MCF 10A (cell line): ENCODE measurements at regions not wholly inside any gene's neighbourhood (a gene's known extent, or its start where the extent isn't known, plus 50 kb on each side); places are given as distances from the start of the nearest gene placed in this dataset.
A peak's percentile ranks its signal among the peaks of the same experiment; 100 is the strongest.

Experiments
- BruUV-seq: library from RNA; stranded (reverse); fragments of 400-500 nt; replicated peaks from 2 replicates; lab custom pipeline; 2021; lab: Mats Ljungman, UMichigan
- CTCF ChIA-PET: fragments of 300-600 bp; sonication (Branson Sonifier 250); formaldehyde crosslinking; extraction: SDS; loops from one replicate; lab custom pipeline; 2021; ENCODE audit warnings: antibody characterized with exemption, inconsistent platforms; lab: Yijun Ruan, JAX
- POLR2A ChIA-PET: fragments of 300-600, 350-650 bp; sonication (Branson Sonifier 250); formaldehyde crosslinking; extraction: SDS; loops from one replicate; lab custom pipeline; 2020; ENCODE audit warnings: antibody characterized with exemption, inconsistent platforms; lab: Yijun Ruan, JAX
- DNase-seq: peaks from one replicate; pipeline ENCODE4 v3.0.0-alpha.2; 2018; ENCODE audit not compliant: unreplicated experiment
- H3K27ac Mint-ChIP-seq: one replicate; pipeline ENCODE4 v1.8.0; 2022; ENCODE audit warnings: mild to moderate bottlenecking, low read depth, mixed read lengths; ENCODE audit not compliant: unreplicated experiment
- H3K27me3 Mint-ChIP-seq: one replicate; pipeline ENCODE4 v1.8.0; 2022; ENCODE audit warnings: mixed read lengths; ENCODE audit not compliant: insufficient read depth, unreplicated experiment
- H3K36me3 Mint-ChIP-seq: one replicate; pipeline ENCODE4 v1.8.0; 2022; ENCODE audit warnings: mild to moderate bottlenecking, moderate library complexity, mixed read lengths; ENCODE audit not compliant: insufficient read depth, unreplicated experiment
- H3K4me1 Mint-ChIP-seq: one replicate; pipeline ENCODE4 v1.8.0; 2022; ENCODE audit warnings: mixed read lengths; ENCODE audit not compliant: insufficient read depth, unreplicated experiment
- H3K4me3 Mint-ChIP-seq: one replicate; pipeline ENCODE4 v1.8.0; 2022; ENCODE audit warnings: mild to moderate bottlenecking, moderate library complexity, mixed read lengths; ENCODE audit not compliant: unreplicated experiment
- H3K9me3 Mint-ChIP-seq: one replicate; pipeline ENCODE4 v1.8.0; 2022; ENCODE audit warnings: mixed read lengths; ENCODE audit not compliant: unreplicated experiment
- intact Hi-C: fragments of 100-400 bp; cut with micrococcal nuclease; formaldehyde crosslinking; loops from 2 replicates; pipeline ENCODE4 v1.14.1; 2022
- TF ChIP-seq, protein P1 (sequence below): fragments of 200-600 bp; IDR thresholded peaks from one replicate; pipeline ENCODE4 v1.8.0; 2022; ENCODE audit warnings: antibody characterized with exemption, mild to moderate bottlenecking; ENCODE audit not compliant: unreplicated experiment

DNA sequence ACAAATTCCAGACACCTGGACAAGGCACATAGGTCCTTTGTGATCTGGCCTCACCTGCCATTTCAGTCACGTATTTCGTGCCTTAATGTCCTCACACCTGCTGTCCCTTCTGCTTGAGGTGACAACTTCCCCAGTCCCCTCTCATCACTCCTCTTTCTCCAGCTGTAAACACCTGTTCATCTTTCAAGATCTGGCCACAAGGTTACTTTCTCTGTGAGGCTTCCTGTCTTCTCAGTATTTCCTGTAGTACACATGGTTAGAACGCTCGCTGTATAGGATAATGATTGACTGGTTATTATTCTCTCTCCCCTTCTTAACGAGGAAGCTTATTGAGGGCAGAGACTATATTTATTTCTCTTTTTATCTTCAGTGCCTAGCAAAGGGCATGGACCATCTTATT, 74.5 kb upstream of the PMFBP1 start:
- CTCF ChIA-PET: interaction anchor here (1.0 to 2.4 kb wide), 7 partner anchors 19 to 1632 kb away, joined by 3 to 24 read pairs (median 4); no protein-coding TSS in a partner anchor
- POLR2A ChIA-PET: interaction anchor here (0.5 to 0.6 kb wide), 2 partner anchors 49 to 153 kb away, joined by 3 read pairs; partner anchors contain the start of genes DHX38 and TXNL4B
- no TSS peak for BruUV-seq
- Mint-ChIP-seq H3K36me3 (no peaks in the 10 kb centered on the region), H3K27ac (peak overlapping the region; percentile 33), H3K27me3 (no peaks in the 10 kb centered on the region), H3K9me3 (no peaks in the 10 kb centered on the region), H3K4me3 (no peak overlapping the region), H3K4me1 (peaks cover 7% of the 10 kb centered on the region)
- intact Hi-C loops: loop anchor here (10.0 kb wide), 1 partner anchor 418 kb away; no protein-coding TSS in a partner anchor
- TF ChIP-seq, protein P1, sequence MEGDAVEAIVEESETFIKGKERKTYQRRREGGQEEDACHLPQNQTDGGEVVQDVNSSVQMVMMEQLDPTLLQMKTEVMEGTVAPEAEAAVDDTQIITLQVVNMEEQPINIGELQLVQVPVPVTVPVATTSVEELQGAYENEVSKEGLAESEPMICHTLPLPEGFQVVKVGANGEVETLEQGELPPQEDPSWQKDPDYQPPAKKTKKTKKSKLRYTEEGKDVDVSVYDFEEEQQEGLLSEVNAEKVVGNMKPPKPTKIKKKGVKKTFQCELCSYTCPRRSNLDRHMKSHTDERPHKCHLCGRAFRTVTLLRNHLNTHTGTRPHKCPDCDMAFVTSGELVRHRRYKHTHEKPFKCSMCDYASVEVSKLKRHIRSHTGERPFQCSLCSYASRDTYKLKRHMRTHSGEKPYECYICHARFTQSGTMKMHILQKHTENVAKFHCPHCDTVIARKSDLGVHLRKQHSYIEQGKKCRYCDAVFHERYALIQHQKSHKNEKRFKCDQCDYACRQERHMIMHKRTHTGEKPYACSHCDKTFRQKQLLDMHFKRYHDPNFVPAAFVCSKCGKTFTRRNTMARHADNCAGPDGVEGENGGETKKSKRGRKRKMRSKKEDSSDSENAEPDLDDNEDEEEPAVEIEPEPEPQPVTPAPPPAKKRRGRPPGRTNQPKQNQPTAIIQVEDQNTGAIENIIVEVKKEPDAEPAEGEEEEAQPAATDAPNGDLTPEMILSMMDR: no peak
- no peak for DNase-seq

GRCh38 chr16:72244853-72245252, 72.9 kb upstream of the PMFBP1 start:
- ChIA-PET CTCF (interaction anchor here (0.6 to 5.1 kb wide), 3 partner anchors 12 to 221 kb away, joined by 3 to 90 read pairs (median 6); no protein-coding TSS in a partner anchor), POLR2A (interaction anchor here (1.8 kb wide), 1 partner anchor 222 kb away, joined by 9 read pairs; no protein-coding TSS in a partner anchor)
- no peaks in the 10 kb centered on the region for H3K9me3 Mint-ChIP-seq
- no peaks in the 10 kb centered on the region for H3K36me3 Mint-ChIP-seq
- no peaks in the 10 kb centered on the region for H3K27me3 Mint-ChIP-seq
- intact Hi-C loops: loop anchor here (5.0 to 10.0 kb wide), 2 partner anchors 420 to 632 kb away; no protein-coding TSS in a partner anchor
- H3K27ac Mint-ChIP-seq: no peak overlapping the region
- peaks cover 7% of the 10 kb centered on the region for H3K4me1 Mint-ChIP-seq
- BruUV-seq: no TSS peak
- TF ChIP-seq, protein P1: no peak
- DNase-seq: no peak
- no peak overlapping the region for H3K4me3 Mint-ChIP-seq

GRCh38 chr16:72243621-72244020, 71.7 kb upstream of the PMFBP1 start:
- peaks cover 7% of the 10 kb centered on the region for H3K4me1 Mint-ChIP-seq
- H3K36me3 Mint-ChIP-seq: no peaks in the 10 kb centered on the region
- H3K27me3 Mint-ChIP-seq: no peaks in the 10 kb centered on the region
- ChIA-PET POLR2A (interaction anchor here (1.8 kb wide), 1 partner anchor 223 kb away, joined by 9 read pairs; no protein-coding TSS in a partner anchor), CTCF (interaction anchor here (0.6 to 5.1 kb wide), 5 partner anchors 88 to 1138 kb away, joined by 3 to 90 read pairs (median 3); no protein-coding TSS in a partner anchor)
- no peak overlapping the region for H3K27ac Mint-ChIP-seq
- no peaks in the 10 kb centered on the region for H3K9me3 Mint-ChIP-seq
- no TSS peak for BruUV-seq
- H3K4me3 Mint-ChIP-seq: no peak overlapping the region
- DNase-seq: no peak
- intact Hi-C loops: loop anchor here (2.0 to 10.0 kb wide), 3 partner anchors 421 to 1635 kb away; no protein-coding TSS in a partner anchor
- TF ChIP-seq, protein P1: no peak

DNA sequence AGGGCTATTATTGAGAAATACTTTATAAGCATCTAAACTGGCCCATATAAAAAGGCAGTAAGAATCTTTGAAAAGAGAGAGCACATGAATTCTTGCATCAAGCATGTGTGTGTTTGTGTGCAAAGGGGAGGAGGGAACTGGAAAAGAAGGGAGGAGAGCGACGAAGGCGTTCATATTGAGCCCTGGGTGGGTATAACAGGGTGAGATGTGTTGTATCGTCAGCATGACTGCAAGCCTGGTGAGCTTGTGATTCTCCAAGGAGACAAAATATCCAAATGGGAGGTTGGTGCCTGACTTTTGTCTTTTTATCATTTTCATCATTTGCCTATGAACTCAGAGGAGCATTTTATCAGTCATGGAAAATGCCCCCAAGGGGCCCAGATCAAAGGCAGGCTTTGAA, 70.8 kb upstream of the PMFBP1 start:
- Mint-ChIP-seq H3K4me1 (peaks cover 2% of the 10 kb centered on the region), H3K27ac (no peak overlapping the region), H3K27me3 (no peaks in the 10 kb centered on the region), H3K9me3 (no peaks in the 10 kb centered on the region), H3K36me3 (no peaks in the 10 kb centered on the region), H3K4me3 (no peak overlapping the region)
- TF ChIP-seq, protein P1: no peak
- BruUV-seq: no TSS peak
- DNase-seq: no peak
- POLR2A ChIA-PET: interaction anchor here (1.9 kb wide), 1 partner anchor 224 kb away, joined by 6 read pairs; no protein-coding TSS in a partner anchor
- CTCF ChIA-PET: interaction anchor here (0.8 to 5.1 kb wide), 12 partner anchors 9 to 1714 kb away, joined by 3 to 90 read pairs (median 3); no protein-coding TSS in a partner anchor
- intact Hi-C loops: loop anchor here (1.0 to 10.0 kb wide), 6 partner anchors 117 to 1636 kb away; no protein-coding TSS in a partner anchor
